Keratinocyte (primary cell): ENCODE measurements at regions not wholly inside any gene's neighbourhood (a gene's known extent, or its start where the extent isn't known, plus 50 kb on each side); places are given as distances from the start of the nearest gene placed in this dataset.

Source experiments
- DNase-seq: peaks from one replicate; pipeline ENCODE4 v3.0.0-alpha.2; 2011; ENCODE audit warnings: low read depth, missing footprints, low spot score
- FAIRE-seq: peaks from 2 replicates; lab custom pipeline; 2011; peaks lifted over from hg19 to GRCh38; lab: Jason Lieb, UNC
- H2AFZ ChIP-seq: 2 replicates; pipeline ENCODE4 v1.6.0; 2012; ENCODE audit warnings: low read length, control low read depth, inconsistent platforms; ENCODE audit not compliant: control insufficient read depth
- H3K27ac ChIP-seq: 2 replicates; pipeline ENCODE4 v1.5.1; 2011; ENCODE audit warnings: low read length; ENCODE audit not compliant: control insufficient read depth, insufficient read depth
- H3K27me3 ChIP-seq: 3 replicates; pipeline ENCODE4 v1.6.0; 2011; ENCODE audit warnings: low read length; ENCODE audit not compliant: control insufficient read depth, insufficient read depth; ENCODE audit errors: extremely low read depth
- H3K36me3 ChIP-seq, 2 experiments: 2 replicates in 1 of 2; 3 replicates in 1 of 2; pipeline ENCODE4 v1.5.1; 2011; ENCODE audit warnings: low read length in 2 of 2, mild to moderate bottlenecking in 1 of 2; ENCODE audit not compliant: control insufficient read depth in 2 of 2, insufficient read depth in 2 of 2; ENCODE audit errors: extremely low read depth in 1 of 2
- H3K4me1 ChIP-seq: 3 replicates; pipeline ENCODE4 v1.5.1; 2011; ENCODE audit warnings: low read length; ENCODE audit not compliant: control insufficient read depth, insufficient read depth; ENCODE audit errors: extremely low read depth
- H3K4me2 ChIP-seq: 3 replicates; pipeline ENCODE4 v1.6.0; 2011; ENCODE audit warnings: low read depth, low read length; ENCODE audit not compliant: control insufficient read depth, insufficient read depth; ENCODE audit errors: extremely low read depth
- H3K4me3 ChIP-seq, 3 experiments: fragments of 200-600 bp in 1 of 3; sonication (generic) in 1 of 3; 2 replicates in 2 of 3; 3 replicates in 1 of 3; pipeline ENCODE4 v1.5.1; 2011 to 2016; ENCODE audit warnings: low read length in 3 of 3, mild to moderate bottlenecking in 3 of 3, control low read depth in 2 of 3, inconsistent platforms in 1 of 3, low read depth in 1 of 3, mixed read lengths in 1 of 3, mixed run types in 1 of 3, moderate library complexity in 1 of 3; ENCODE audit not compliant: control insufficient read depth in 2 of 3, insufficient read depth in 2 of 3; ENCODE audit errors: extremely low read depth in 1 of 3
- H3K79me2 ChIP-seq: 2 replicates; pipeline ENCODE4 v1.6.0; 2012; ENCODE audit warnings: low read length; ENCODE audit not compliant: control insufficient read depth, insufficient read depth
- H3K9ac ChIP-seq: 3 replicates; pipeline ENCODE4 v1.6.0; 2011; ENCODE audit warnings: low read length; ENCODE audit not compliant: control insufficient read depth, insufficient read depth; ENCODE audit errors: extremely low read depth
- H3K9me1 ChIP-seq: 3 replicates; pipeline ENCODE4 v1.6.0; 2011; ENCODE audit warnings: low read length; ENCODE audit not compliant: control insufficient read depth, insufficient read depth; ENCODE audit errors: extremely low read depth
- H3K9me3 ChIP-seq: 2 replicates; pipeline ENCODE4 v1.5.1; 2012; ENCODE audit warnings: low read depth, low read length; ENCODE audit not compliant: control insufficient read depth
- H4K20me1 ChIP-seq: 3 replicates; pipeline ENCODE4 v1.6.0; 2011; ENCODE audit warnings: low read length; ENCODE audit not compliant: control insufficient read depth, insufficient read depth; ENCODE audit errors: extremely low read depth
- CTCF ChIP-seq, 3 experiments: IDR thresholded peaks in 1 of 3; conservative IDR thresholded peaks in 1 of 3; optimal IDR thresholded peaks in 1 of 3; 2 replicates in 2 of 3; 3 replicates in 1 of 3; pipeline versions ENCODE3 to v1.5.1; 2011; ENCODE audit warnings: low read length in 3 of 3, mild to moderate bottlenecking in 3 of 3, moderate library complexity in 2 of 3, control low read depth in 1 of 3, inconsistent platforms in 1 of 3; ENCODE audit not compliant: insufficient read depth in 2 of 3; ENCODE audit errors: extremely low read depth in 1 of 3
- EZH2 ChIP-seq: IDR thresholded peaks from one replicate; pipeline ENCODE4 v1.6.1; 2012; ENCODE audit warnings: inconsistent platforms, mild to moderate bottlenecking, low read length, moderate library complexity
- dilution Hi-C: fragments of 300-500 bp; cut with MboI; formaldehyde crosslinking; loops from one replicate; pipeline ENCODE4 v1.7.0; 2020; ENCODE audit warnings: low sequenced_read_pairs; ENCODE audit not compliant: extremely low pct_ligation_motif_present

- Histone ChIP-seq H3K4me3 (no peak overlapping the region), H4K20me1 (no peaks in the 10 kb centered on the region), H3K9me1 (no peaks in the 10 kb centered on the region), H3K27ac (no peak overlapping the region), H3K36me3 (no peaks in the 10 kb centered on the region), H3K9ac (no peak overlapping the region), H3K27me3 (no peaks in the 10 kb centered on the region), H3K79me2 (no peaks in the 10 kb centered on the region), H3K4me2 (no peak overlapping the region), H3K9me3 (no peaks in the 10 kb centered on the region), H3K4me1 (no peaks in the 10 kb centered on the region), H2AFZ (no peak overlapping the region)
- no peak for TF ChIP-seq EZH2
- TF ChIP-seq CTCF (optimal IDR thresholded peaks at IDR 0.05 in 1 of 3, IDR thresholded peaks at IDR 0.05 in 1 of 3, conservative IDR thresholded peaks at IDR 0.05 in 1 of 3; ENCODE audit: extremely low read depth in 1 of 3, insufficient read depth in 2 of 3, low read length in 3 of 3) = no peak
- DNase-seq (no peak), FAIRE-seq (no peak)
- dilution Hi-C loops = no loop called here
Measured at GRCh38 chr1:5381491-5381890, 610.7 kb downstream of the NPHP4 start.

- no peak overlapping the region for H3K9ac ChIP-seq
- FAIRE-seq = no peak
- H2AFZ ChIP-seq = no peak overlapping the region
- no peaks in the 10 kb centered on the region for H4K20me1 ChIP-seq
- dilution Hi-C loops = no loop called here
- no peaks in the 10 kb centered on the region for H3K4me1 ChIP-seq
- no peak overlapping the region for H3K4me3 ChIP-seq
- no peaks in the 10 kb centered on the region for H3K36me3 ChIP-seq
- no peaks in the 10 kb centered on the region for H3K27me3 ChIP-seq
- no peak for DNase-seq
- no peaks in the 10 kb centered on the region for H3K9me1 ChIP-seq
- TF ChIP-seq EZH2 (no peak), CTCF (optimal IDR thresholded peaks at IDR 0.05 in 1 of 3, IDR thresholded peaks at IDR 0.05 in 1 of 3, conservative IDR thresholded peaks at IDR 0.05 in 1 of 3; ENCODE audit: extremely low read depth in 1 of 3, insufficient read depth in 2 of 3, low read length in 3 of 3) (no peak)
- no peak overlapping the region for H3K27ac ChIP-seq
- no peaks in the 10 kb centered on the region for H3K79me2 ChIP-seq
- H3K4me2 ChIP-seq = no peak overlapping the region
- no peaks in the 10 kb centered on the region for H3K9me3 ChIP-seq
Measured at GRCh38 chr1:5379176-5379759, 613.0 kb downstream of the NPHP4 start.
